OCI-LY1 (cell line): ENCODE measurements at regions not wholly inside any gene's neighbourhood (a gene's known extent, or its start where the extent isn't known, plus 50 kb on each side); places are given as distances from the start of the nearest gene placed in this dataset.
"Not testable (repeated sequence)": the region's sequence is repeated elsewhere in the genome, so short reads cannot be mapped to it uniquely, and the experiment has no call there.

Experiments
- EZH2 ChIP-seq: fragments of 200-600 bp; sonication (generic), shearing (Covaris generic); IDR thresholded peaks from 2 replicates; pipeline ENCODE4 v1.8.0; 2017; ENCODE audit warnings: borderline replicate concordance, mixed run types, mild to moderate bottlenecking, antibody characterized with exemption, low read length, moderate library complexity, mixed read lengths
- TF ChIP-seq, protein P1 (sequence below): fragments of 200-600 bp; sonication (generic), shearing (Covaris generic); IDR thresholded peaks from 2 replicates; pipeline ENCODE4 v1.5.1; 2017; ENCODE audit warnings: mild to moderate bottlenecking, antibody characterized with exemption, low read length, moderate library complexity, mixed read lengths

DNA sequence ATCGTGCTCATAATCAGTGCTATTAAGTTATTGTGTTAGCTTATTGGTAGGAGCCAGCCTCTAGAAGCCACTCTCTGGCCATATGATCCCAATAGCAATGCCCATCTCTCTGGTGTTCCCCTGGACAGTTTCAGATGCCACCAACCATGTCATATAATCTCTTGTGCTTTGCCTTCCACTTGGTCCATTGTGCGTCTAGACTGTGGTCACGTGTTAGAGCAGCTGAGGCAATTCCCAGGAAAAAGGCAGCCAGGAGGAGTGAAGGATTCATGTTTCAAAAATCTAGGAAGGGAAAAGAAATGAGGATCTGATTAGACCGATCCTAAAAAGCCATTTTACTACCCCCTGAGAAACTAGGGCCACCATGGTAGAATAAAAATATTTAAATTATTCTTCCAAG is 58.6 kb upstream of the AGAP9 start:
- TF ChIP-seq, protein P1, sequence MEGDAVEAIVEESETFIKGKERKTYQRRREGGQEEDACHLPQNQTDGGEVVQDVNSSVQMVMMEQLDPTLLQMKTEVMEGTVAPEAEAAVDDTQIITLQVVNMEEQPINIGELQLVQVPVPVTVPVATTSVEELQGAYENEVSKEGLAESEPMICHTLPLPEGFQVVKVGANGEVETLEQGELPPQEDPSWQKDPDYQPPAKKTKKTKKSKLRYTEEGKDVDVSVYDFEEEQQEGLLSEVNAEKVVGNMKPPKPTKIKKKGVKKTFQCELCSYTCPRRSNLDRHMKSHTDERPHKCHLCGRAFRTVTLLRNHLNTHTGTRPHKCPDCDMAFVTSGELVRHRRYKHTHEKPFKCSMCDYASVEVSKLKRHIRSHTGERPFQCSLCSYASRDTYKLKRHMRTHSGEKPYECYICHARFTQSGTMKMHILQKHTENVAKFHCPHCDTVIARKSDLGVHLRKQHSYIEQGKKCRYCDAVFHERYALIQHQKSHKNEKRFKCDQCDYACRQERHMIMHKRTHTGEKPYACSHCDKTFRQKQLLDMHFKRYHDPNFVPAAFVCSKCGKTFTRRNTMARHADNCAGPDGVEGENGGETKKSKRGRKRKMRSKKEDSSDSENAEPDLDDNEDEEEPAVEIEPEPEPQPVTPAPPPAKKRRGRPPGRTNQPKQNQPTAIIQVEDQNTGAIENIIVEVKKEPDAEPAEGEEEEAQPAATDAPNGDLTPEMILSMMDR, result not testable (repeated sequence)
- not testable (repeated sequence) for TF ChIP-seq EZH2
